ENCODE measurements at regions not wholly inside any gene's neighbourhood (a gene's known extent, or its start where the extent isn't known, plus 50 kb on each side); places are given as distances from the start of the nearest gene placed in this dataset.

- no peak for DNase-seq
Measured at GRCh38 chr17:79468183-79468944, 142.5 kb downstream of the RBFOX3 start.

GRCh38 chr17:79466562-79467350 is 144.1 kb downstream of the RBFOX3 start:
- no peak for DNase-seq

- no peak for DNase-seq
Measured at GRCh38 chr17:79465681-79466025, 145.2 kb downstream of the RBFOX3 start.

- DNase-seq: peak in 1 of 2 experiments; percentile 74
Measured at GRCh38 chr17:79465011-79465680, 145.7 kb downstream of the RBFOX3 start.

GRCh38 chr17:79464318-79465010 is 146.4 kb downstream of the RBFOX3 start:
- peak in 1 of 2 experiments; percentile 22 for DNase-seq

- peak; percentile 86 to 91 for DNase-seq
Measured at GRCh38 chr17:79463421-79464317, 147.2 kb downstream of the RBFOX3 start.

GRCh38 chr17:79461041-79461440 is 149.8 kb downstream of the RBFOX3 start:
- no peak for DNase-seq

- DNase-seq: no peak
Measured at GRCh38 chr17:79459846-79460245, 151.0 kb downstream of the RBFOX3 start.

- DNase-seq: no peak
Measured at GRCh38 chr17:79459003-79459655, 151.7 kb downstream of the RBFOX3 start.

- DNase-seq: no peak
Measured at GRCh38 chr17:79458356-79458755, 152.5 kb downstream of the RBFOX3 start.

GRCh38 chr17:79457889-79458288 is 153.0 kb downstream of the RBFOX3 start:
- DNase-seq: no peak

GRCh38 chr17:79457376-79457775 is 153.5 kb downstream of the RBFOX3 start:
- no peak for DNase-seq

GRCh38 chr17:79455636-79456035 is 155.2 kb downstream of the RBFOX3 start:
- DNase-seq: no peak

- no peak for DNase-seq
Measured at GRCh38 chr17:79454826-79455225, 156.0 kb downstream of the RBFOX3 start.

- DNase-seq: no peak
Measured at GRCh38 chr17:79453481-79453880, 157.4 kb downstream of the RBFOX3 start.

GRCh38 chr17:79452706-79453105 is 158.1 kb downstream of the RBFOX3 start:
- no peak for DNase-seq

GRCh38 chr17:79451167-79451566 is 159.7 kb downstream of the RBFOX3 start:
- no peak for DNase-seq

GRCh38 chr17:79446399-79447009 is 164.3 kb downstream of the RBFOX3 start:
- no peak for DNase-seq

- DNase-seq: peak in 1 of 2 experiments; percentile 73
Measured at GRCh38 chr17:79444198-79444597, 166.7 kb downstream of the RBFOX3 start.

GRCh38 chr17:79443026-79443425 is 167.8 kb downstream of the RBFOX3 start:
- no peak for DNase-seq
